ENCODE measurements at regions not wholly inside any gene's neighbourhood (a gene's known extent, or its start where the extent isn't known, plus 50 kb on each side); places are given as distances from the start of the nearest gene placed in this dataset.
A peak's percentile ranks its signal among the peaks of the same experiment; 100 is the strongest.
"Not testable (repeated sequence)": the region's sequence is repeated elsewhere in the genome, so short reads cannot be mapped to it uniquely, and the experiment has no call there.

- peak overlapping the region; percentile 60 for H3K4me3 ChIP-seq (ENCODE audit: low read depth, low read length)
- no peak for DNase-seq (ENCODE audit: low read depth)
- no peak for TF ChIP-seq CTCF (IDR thresholded peaks at IDR 0.05; ENCODE audit: control insufficient read depth, extremely low read depth, insufficient read depth)
These were observed 129.4 kb downstream of the TRIM27 start for GRCh38 chr6:28794175-28795002.

GRCh38 chr6:28800647-28801046 lies 123.1 kb downstream of the TRIM27 start:
- DNase-seq (ENCODE audit: low read depth); H3K4me3 ChIP-seq (ENCODE audit: low read depth, low read length): not testable (repeated sequence)

GRCh38 chr6:28802417-28803336 lies 121.1 kb downstream of the TRIM27 start:
- peak overlapping the region; percentile 55 for H3K4me3 ChIP-seq (ENCODE audit: low read depth, low read length)
- TF ChIP-seq CTCF (IDR thresholded peaks at IDR 0.05; ENCODE audit: control insufficient read depth, extremely low read depth, insufficient read depth): no peak
- no peak for DNase-seq (ENCODE audit: low read depth)

GRCh38 chr6:28803337-28803709 lies 120.5 kb downstream of the TRIM27 start:
- no peak for DNase-seq (ENCODE audit: low read depth)
- TF ChIP-seq CTCF (IDR thresholded peaks at IDR 0.05; ENCODE audit: control insufficient read depth, extremely low read depth, insufficient read depth): no peak
- H3K4me3 ChIP-seq (ENCODE audit: low read depth, low read length): peak overlapping the region; percentile 55

- DNase-seq (ENCODE audit: low read depth): no peak
- TF ChIP-seq CTCF (IDR thresholded peaks at IDR 0.05; ENCODE audit: control insufficient read depth, extremely low read depth, insufficient read depth): no peak
- H3K4me3 ChIP-seq (ENCODE audit: low read depth, low read length): no peak overlapping the region
These were observed 116.0 kb downstream of the TRIM27 start for GRCh38 chr6:28807682-28808280.

- DNase-seq (ENCODE audit: low read depth): no peak
These were observed 115.4 kb downstream of the TRIM27 start for GRCh38 chr6:28808383-28808782.

More at GRCh38 chr6:28808383-28808782, 115.4 kb downstream of the TRIM27 start:
- no peak overlapping the region for H3K4me3 ChIP-seq (ENCODE audit: low read depth, low read length)
- no peak for TF ChIP-seq CTCF (IDR thresholded peaks at IDR 0.05; ENCODE audit: control insufficient read depth, extremely low read depth, insufficient read depth)
